DOHH2 (cell line): ENCODE measurements at regions not wholly inside any gene's neighbourhood (a gene's known extent, or its start where the extent isn't known, plus 50 kb on each side); places are given as distances from the start of the nearest gene placed in this dataset.

Source experiments
- EZH2phosphoT487 ChIP-seq: fragments of 200-600 bp; sonication (generic); IDR thresholded peaks from 2 replicates; pipeline ENCODE4 v1.6.1; 2017; ENCODE audit warnings: borderline replicate concordance, mild to moderate bottlenecking, antibody characterized with exemption, low read length, moderate library complexity, mixed read lengths
- TF ChIP-seq, protein P1 (sequence below): fragments of 200-600 bp; sonication (generic); IDR thresholded peaks from one replicate; pipeline ENCODE4 v1.5.1; 2014; ENCODE audit warnings: antibody characterized with exemption, mild to moderate bottlenecking, low read depth, low read length; ENCODE audit not compliant: poor library complexity, severe bottlenecking

GRCh38 chr1:68798071-68798470 lies 301.2 kb upstream of the DEPDC1 start:
- TF ChIP-seq, protein P1, sequence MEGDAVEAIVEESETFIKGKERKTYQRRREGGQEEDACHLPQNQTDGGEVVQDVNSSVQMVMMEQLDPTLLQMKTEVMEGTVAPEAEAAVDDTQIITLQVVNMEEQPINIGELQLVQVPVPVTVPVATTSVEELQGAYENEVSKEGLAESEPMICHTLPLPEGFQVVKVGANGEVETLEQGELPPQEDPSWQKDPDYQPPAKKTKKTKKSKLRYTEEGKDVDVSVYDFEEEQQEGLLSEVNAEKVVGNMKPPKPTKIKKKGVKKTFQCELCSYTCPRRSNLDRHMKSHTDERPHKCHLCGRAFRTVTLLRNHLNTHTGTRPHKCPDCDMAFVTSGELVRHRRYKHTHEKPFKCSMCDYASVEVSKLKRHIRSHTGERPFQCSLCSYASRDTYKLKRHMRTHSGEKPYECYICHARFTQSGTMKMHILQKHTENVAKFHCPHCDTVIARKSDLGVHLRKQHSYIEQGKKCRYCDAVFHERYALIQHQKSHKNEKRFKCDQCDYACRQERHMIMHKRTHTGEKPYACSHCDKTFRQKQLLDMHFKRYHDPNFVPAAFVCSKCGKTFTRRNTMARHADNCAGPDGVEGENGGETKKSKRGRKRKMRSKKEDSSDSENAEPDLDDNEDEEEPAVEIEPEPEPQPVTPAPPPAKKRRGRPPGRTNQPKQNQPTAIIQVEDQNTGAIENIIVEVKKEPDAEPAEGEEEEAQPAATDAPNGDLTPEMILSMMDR, result no peak
- TF ChIP-seq EZH2phosphoT487, result no peak
